CD4-positive, alpha-beta T cell (primary cell): ENCODE measurements at regions not wholly inside any gene's neighbourhood (a gene's known extent, or its start where the extent isn't known, plus 50 kb on each side); places are given as distances from the start of the nearest gene placed in this dataset.

Experiments
- ATAC-seq: fragments of 200-7000 bp; cut with Tn5 transposase; one replicate; pipeline ENCODE4 v1.10.0; 2022; ENCODE audit warnings: mild to moderate bottlenecking; ENCODE audit not compliant: poor library complexity
- CTCF ChIA-PET: fragments of 350-600 bp; sonication (Branson Sonifier 250); formaldehyde crosslinking; loops from one replicate; lab custom pipeline; 2021; ENCODE audit warnings: antibody characterized with exemption, inconsistent platforms; lab: Charles Lee
- POLR2A ChIA-PET: fragments of 350-600 bp; sonication (Branson Sonifier 250); formaldehyde crosslinking; loops from one replicate; lab custom pipeline; 2021; ENCODE audit warnings: antibody characterized with exemption, inconsistent platforms; lab: Charles Lee
- DNase-seq, 14 experiments: peaks; one replicate each; pipeline ENCODE4 v3.0.0-alpha.2; 2013 to 2020; ENCODE audit warnings: mixed read lengths in 2 of 14
- H3K27ac ChIP-seq, 2 donors: one replicate each; pipeline versions ENCODE4 v1.5.1 to v1.7.0; 2013; ENCODE audit warnings: low read length in 2 of 2, low read depth in 1 of 2, mild to moderate bottlenecking in 1 of 2
- H3K27me3 ChIP-seq, 2 experiments: 1 replicate in 1 of 2; 2 replicates in 1 of 2; pipeline versions ENCODE4 v1.6.1 to v1.7.0; 2013; ENCODE audit warnings: low read length in 2 of 2, control low read depth in 1 of 2, mild to moderate bottlenecking in 1 of 2, moderate library complexity in 1 of 2; ENCODE audit not compliant: insufficient read depth in 2 of 2, control insufficient read depth in 1 of 2
- H3K36me3 ChIP-seq: one replicate; pipeline ENCODE4 v1.6.1; 2013; ENCODE audit warnings: low read length, control low read depth; ENCODE audit not compliant: insufficient read depth
- H3K4me1 ChIP-seq: one replicate; pipeline ENCODE4 v1.6.1; 2013; ENCODE audit warnings: low read length, control low read depth; ENCODE audit not compliant: insufficient read depth
- H3K4me3 ChIP-seq: one replicate; pipeline ENCODE4 v1.5.1; 2013; ENCODE audit warnings: mild to moderate bottlenecking, low read length, moderate library complexity
- H3K9me3 ChIP-seq, 2 experiments: 1 replicate in 1 of 2; 2 replicates in 1 of 2; pipeline versions ENCODE4 v1.6.1 to v1.7.0; 2013; ENCODE audit warnings: low read length in 2 of 2, mild to moderate bottlenecking in 2 of 2, control low read depth in 1 of 2, moderate library complexity in 1 of 2; ENCODE audit not compliant: control insufficient read depth in 1 of 2, insufficient read depth in 1 of 2
- H3K27ac Mint-ChIP-seq: one replicate; pipeline ENCODE4 v1.8.0; 2020; ENCODE audit warnings: mixed read lengths
- H3K27me3 Mint-ChIP-seq: one replicate; pipeline ENCODE4 v1.8.0; 2021; ENCODE audit warnings: mixed read lengths
- H3K36me3 Mint-ChIP-seq: one replicate; pipeline ENCODE4 v1.8.0; 2021; ENCODE audit warnings: low read depth, mixed read lengths
- H3K4me1 Mint-ChIP-seq: one replicate; pipeline ENCODE4 v1.8.0; 2021; ENCODE audit warnings: low read depth, mixed read lengths
- H3K4me3 Mint-ChIP-seq: one replicate; pipeline ENCODE4 v1.8.0; 2020; ENCODE audit warnings: mild to moderate bottlenecking, mixed read lengths
- H3K9me3 Mint-ChIP-seq: one replicate; pipeline ENCODE4 v1.8.0; 2020; ENCODE audit warnings: mixed read lengths
- intact Hi-C, 2 experiments: fragments of 100-400 bp; cut with DNase I in 1 of 2; cut with micrococcal nuclease in 1 of 2; formaldehyde crosslinking; loops; one replicate each; pipeline versions ENCODE4 v1.15.1 to v1.9.0; 2023 to 2025; cut with DNase I, micrococcal nuclease
- TF ChIP-seq, protein P1 (sequence below): fragments of 200-600 bp; IDR thresholded peaks from one replicate; pipeline ENCODE4 v1.8.0; 2022; ENCODE audit warnings: antibody characterized with exemption, mild to moderate bottlenecking

DNA sequence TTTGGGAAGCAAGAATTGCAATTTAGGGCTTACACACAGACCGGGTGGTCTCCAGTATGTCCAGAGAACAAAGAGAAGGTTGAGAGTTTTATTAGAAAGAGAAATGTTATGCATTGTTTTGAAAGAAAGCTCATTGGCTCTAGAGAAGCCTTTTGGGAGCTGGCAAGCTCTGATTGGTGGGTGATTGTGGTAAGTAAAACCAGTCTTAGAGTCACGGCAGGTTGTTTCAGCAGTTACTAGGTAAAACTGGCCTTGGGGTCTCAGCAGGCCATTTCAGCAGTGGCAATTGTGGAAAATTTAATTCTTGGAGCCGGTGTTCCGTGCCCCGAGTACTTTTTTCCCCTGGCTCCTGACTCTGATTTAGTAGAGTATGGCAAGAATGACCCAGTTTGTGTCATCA is 78.1 kb downstream of the MRPL46 start:
- Mint-ChIP-seq H3K4me3 (no peak overlapping the region), H3K4me1 (no peaks in the 10 kb centered on the region), H3K36me3 (no peaks in the 10 kb centered on the region), H3K27ac (no peak overlapping the region), H3K27me3 (no peaks in the 10 kb centered on the region), H3K9me3 (no peaks in the 10 kb centered on the region)
- Histone ChIP-seq H3K27ac (no peak overlapping the region), H3K4me1 (no peaks in the 10 kb centered on the region), H3K9me3 (no peaks in the 10 kb centered on the region), H3K27me3 (peaks cover 3% of the 10 kb centered on the region in 2 experiments), H3K4me3 (no peak overlapping the region), H3K36me3 (no peaks in the 10 kb centered on the region)
- ATAC-seq: no peak
- no peak for DNase-seq
- POLR2A ChIA-PET: no interaction called here
- intact Hi-C loops: no loop called here
- TF ChIP-seq, protein P1, sequence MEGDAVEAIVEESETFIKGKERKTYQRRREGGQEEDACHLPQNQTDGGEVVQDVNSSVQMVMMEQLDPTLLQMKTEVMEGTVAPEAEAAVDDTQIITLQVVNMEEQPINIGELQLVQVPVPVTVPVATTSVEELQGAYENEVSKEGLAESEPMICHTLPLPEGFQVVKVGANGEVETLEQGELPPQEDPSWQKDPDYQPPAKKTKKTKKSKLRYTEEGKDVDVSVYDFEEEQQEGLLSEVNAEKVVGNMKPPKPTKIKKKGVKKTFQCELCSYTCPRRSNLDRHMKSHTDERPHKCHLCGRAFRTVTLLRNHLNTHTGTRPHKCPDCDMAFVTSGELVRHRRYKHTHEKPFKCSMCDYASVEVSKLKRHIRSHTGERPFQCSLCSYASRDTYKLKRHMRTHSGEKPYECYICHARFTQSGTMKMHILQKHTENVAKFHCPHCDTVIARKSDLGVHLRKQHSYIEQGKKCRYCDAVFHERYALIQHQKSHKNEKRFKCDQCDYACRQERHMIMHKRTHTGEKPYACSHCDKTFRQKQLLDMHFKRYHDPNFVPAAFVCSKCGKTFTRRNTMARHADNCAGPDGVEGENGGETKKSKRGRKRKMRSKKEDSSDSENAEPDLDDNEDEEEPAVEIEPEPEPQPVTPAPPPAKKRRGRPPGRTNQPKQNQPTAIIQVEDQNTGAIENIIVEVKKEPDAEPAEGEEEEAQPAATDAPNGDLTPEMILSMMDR: no peak
- CTCF ChIA-PET: no interaction called here

DNA sequence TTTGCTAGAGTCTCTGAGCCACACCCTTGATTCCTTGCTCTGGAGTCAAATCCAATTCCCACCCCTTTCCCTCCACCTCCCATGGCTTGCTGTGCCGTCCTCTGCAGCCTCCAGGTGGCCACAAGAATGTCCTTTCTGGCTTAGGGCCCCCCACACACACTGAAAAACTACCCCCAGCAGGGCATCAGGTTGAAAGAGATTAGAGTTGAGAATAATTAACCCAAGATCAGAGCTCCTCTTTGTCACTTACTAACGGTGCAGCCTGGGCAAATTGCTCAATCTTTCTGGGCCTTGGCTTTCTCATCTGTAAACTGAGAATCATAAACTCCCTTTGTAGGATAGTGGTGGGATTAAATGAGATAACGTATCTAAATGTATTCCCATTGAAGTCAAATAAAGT is 78.5 kb downstream of the MRPL46 start:
- H3K4me3 Mint-ChIP-seq: no peak overlapping the region
- ATAC-seq: no peak
- TF ChIP-seq, protein P1: no peak
- CTCF ChIA-PET: no interaction called here
- POLR2A ChIA-PET: no interaction called here
- no peak for DNase-seq
- Histone ChIP-seq H3K27ac (no peak overlapping the region), H3K4me3 (no peak overlapping the region), H3K9me3 (no peaks in the 10 kb centered on the region), H3K36me3 (no peaks in the 10 kb centered on the region), H3K27me3 (peaks cover 3% of the 10 kb centered on the region in 2 experiments), H3K4me1 (no peaks in the 10 kb centered on the region)
- intact Hi-C loops: no loop called here
- no peaks in the 10 kb centered on the region for H3K9me3 Mint-ChIP-seq
- peaks cover 3% of the 10 kb centered on the region for H3K27me3 Mint-ChIP-seq
- H3K4me1 Mint-ChIP-seq: no peaks in the 10 kb centered on the region
- no peaks in the 10 kb centered on the region for H3K36me3 Mint-ChIP-seq
- no peak overlapping the region for H3K27ac Mint-ChIP-seq

DNA sequence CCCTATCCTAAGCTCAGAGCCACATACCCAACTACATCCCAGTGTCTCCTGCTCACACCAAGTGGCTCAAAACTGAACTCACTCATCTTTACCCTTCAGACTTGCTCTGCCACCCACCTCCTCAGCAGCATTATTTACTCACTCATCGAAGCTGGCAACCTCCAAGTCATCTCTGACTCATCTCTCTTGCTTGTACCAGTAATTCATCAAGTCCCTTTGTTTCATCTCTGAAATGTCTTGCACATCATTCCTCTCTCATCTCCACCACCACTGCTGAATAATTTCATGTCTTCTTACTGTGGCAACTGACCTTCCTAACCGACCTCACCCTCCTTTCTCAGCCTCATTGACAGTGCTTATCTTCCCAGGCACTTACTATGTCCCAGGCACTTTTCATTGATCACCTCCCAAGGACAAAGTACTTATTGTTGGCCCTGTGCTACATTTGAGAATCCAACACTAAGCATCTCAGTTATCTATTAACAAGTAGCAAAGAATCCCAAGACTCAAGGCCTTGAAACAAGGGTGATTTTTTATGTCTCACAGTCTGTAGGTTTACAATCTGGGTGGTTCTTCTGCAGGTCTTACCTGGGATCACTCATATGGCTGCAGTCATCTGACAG is 82.0 kb downstream of the MRPL46 start:
- H3K4me3 Mint-ChIP-seq: no peak overlapping the region
- H3K4me1 Mint-ChIP-seq: no peaks in the 10 kb centered on the region
- no peaks in the 10 kb centered on the region for H3K9me3 ChIP-seq
- CTCF ChIA-PET: no interaction called here
- H3K36me3 ChIP-seq: no peaks in the 10 kb centered on the region
- TF ChIP-seq, protein P1: no peak
- H3K27me3 ChIP-seq: peaks cover 0 to 7% of the 10 kb centered on the region in 2 experiments
- DNase-seq (no peak), ATAC-seq (no peak)
- H3K4me1 ChIP-seq: no peaks in the 10 kb centered on the region
- no peaks in the 10 kb centered on the region for H3K9me3 Mint-ChIP-seq
- no peak overlapping the region for H3K4me3 ChIP-seq
- intact Hi-C loops: no loop called here
- no peak overlapping the region for H3K27ac ChIP-seq
- H3K36me3 Mint-ChIP-seq: no peaks in the 10 kb centered on the region
- H3K27ac Mint-ChIP-seq: no peak overlapping the region
- POLR2A ChIA-PET: no interaction called here
- peaks cover 10% of the 10 kb centered on the region for H3K27me3 Mint-ChIP-seq
